Upper lobe of left lung (tissue), 6 donors: ENCODE measurements at regions not wholly inside any gene's neighbourhood (a gene's known extent, or its start where the extent isn't known, plus 50 kb on each side); places are given as distances from the start of the nearest gene placed in this dataset.

Experiments used
- ATAC-seq, 2 donors: fragments of 200-7000 bp; cut with Tn5 transposase; one replicate each; pipeline ENCODE4 v1.9.1; 2022; ENCODE audit warnings: mild to moderate bottlenecking in 2 of 2, moderate library complexity in 2 of 2; ENCODE audit not compliant: low FRiP score in 2 of 2
- DNase-seq, 2 donors: peaks; one replicate each; pipeline ENCODE4 v3.0.0-alpha.2; 2019 to 2020
- H3K27ac ChIP-seq, 4 donors: fragments of 200-600 bp; sonication (generic); one replicate each; pipeline ENCODE4 v1.5.1; 2016 to 2019
- H3K27me3 ChIP-seq, 4 donors: fragments of 200-600 bp; sonication (generic); one replicate each; pipeline ENCODE4 v1.5.1; 2017 to 2019
- H3K36me3 ChIP-seq, 4 donors: fragments of 200-600 bp; sonication (generic); one replicate each; pipeline ENCODE4 v1.5.1; 2016 to 2019
- H3K4me1 ChIP-seq, 4 donors: fragments of 200-600 bp; sonication (generic); one replicate each; pipeline ENCODE4 v1.5.1; 2018 to 2019
- H3K4me3 ChIP-seq, 4 donors: fragments of 200-600 bp; sonication (generic); one replicate each; pipeline ENCODE4 v1.5.1; 2017 to 2019; ENCODE audit warnings: mild to moderate bottlenecking in 2 of 4, moderate library complexity in 1 of 4
- H3K9me3 ChIP-seq, 4 donors: fragments of 200-600 bp; sonication (generic); one replicate each; pipeline ENCODE4 v1.5.1; 2018 to 2019
- CTCF ChIP-seq, 6 experiments: fragments of 450-650 bp in 4 of 6; fragments of 200-600 bp in 2 of 6; sonication (generic) in 2 of 6; IDR thresholded peaks; one replicate each; pipeline ENCODE4 v1.5.1; 2016 to 2019; ENCODE audit warnings: antibody characterized with exemption in 6 of 6
- EP300 ChIP-seq, 4 donors: sonication (generic); formaldehyde crosslinking; IDR thresholded peaks; one replicate each; pipeline ENCODE4 v1.5.1; 2017; ENCODE audit warnings: antibody characterized with exemption in 4 of 4, control low read depth in 2 of 4
- POLR2A ChIP-seq, 4 donors: fragments of 450-650 bp; IDR thresholded peaks; one replicate each; pipeline ENCODE4 v1.5.1; 2016 to 2017; ENCODE audit warnings: antibody characterized with exemption in 4 of 4, mild to moderate bottlenecking in 2 of 4
- POLR2AphosphoS5 ChIP-seq, 2 donors: sonication (generic); formaldehyde crosslinking; IDR thresholded peaks; one replicate each; pipeline ENCODE4 v1.5.1; 2017; ENCODE audit warnings: antibody characterized with exemption in 2 of 2
- WGBS, 2 donors: methylation state at CpG; one replicate each; pipeline ENCODE4 v1.1.5; 2017 to 2018; 5-methylcytosine and 5-hydroxymethylcytosine counted together
- donor health status: DM: no; HTN: no; CAD: no; lungs with moderate emphysema.
- donor health status: DM: no; HTN: yes; CAD: no; lungs with severe emphysema.

GRCh38 chr12:114284041-114284440, 121.9 kb downstream of the TBX5 start:
- H3K4me3 ChIP-seq = no peak overlapping the region
- no peak overlapping the region for H3K27ac ChIP-seq
- 65 to 71% methylated on average over 4 of the region's 4 CpGs for WGBS, 2 donors
- ATAC-seq (no peak), DNase-seq (no peak)
- H3K27me3 ChIP-seq = no peaks in the 10 kb centered on the region
- H3K4me1 ChIP-seq = no peaks in the 10 kb centered on the region
- no peak for TF ChIP-seq POLR2AphosphoS5 (IDR thresholded peaks at IDR 0.05)
- TF ChIP-seq CTCF (IDR thresholded peaks at IDR 0.05) = no peak
- no peaks in the 10 kb centered on the region for H3K36me3 ChIP-seq
- H3K9me3 ChIP-seq = no peaks in the 10 kb centered on the region

GRCh38 chr12:114275932-114276785, 129.8 kb downstream of the TBX5 start:
- DNase-seq = no peak
- TF ChIP-seq EP300 (IDR thresholded peaks at IDR 0.05) = no peak
- no peak for TF ChIP-seq CTCF (IDR thresholded peaks at IDR 0.05)
- no peak for TF ChIP-seq POLR2A (IDR thresholded peaks at IDR 0.05)
- no peak for TF ChIP-seq POLR2AphosphoS5 (IDR thresholded peaks at IDR 0.05)
- Histone ChIP-seq H3K27me3 (no peaks in the 10 kb centered on the region), H3K9me3 (no peaks in the 10 kb centered on the region), H3K27ac (no peak overlapping the region), H3K4me1 (no peaks in the 10 kb centered on the region), H3K4me3 (no peak overlapping the region), H3K36me3 (no peaks in the 10 kb centered on the region)
- ATAC-seq = peak in 1 of 2 donors; percentile 47
- 39 to 40% methylated on average over 3 of the region's 3 CpGs for WGBS, 2 donors

- no peak overlapping the region for H3K4me3 ChIP-seq
- DNase-seq (no peak), ATAC-seq (no peak)
- no peaks in the 10 kb centered on the region for H3K27me3 ChIP-seq
- no peaks in the 10 kb centered on the region for H3K36me3 ChIP-seq
- H3K9me3 ChIP-seq = no peaks in the 10 kb centered on the region
- H3K27ac ChIP-seq = no peak overlapping the region
- H3K4me1 ChIP-seq = no peaks in the 10 kb centered on the region
- TF ChIP-seq POLR2AphosphoS5 (IDR thresholded peaks at IDR 0.05) = no peak
- TF ChIP-seq POLR2A (IDR thresholded peaks at IDR 0.05) = no peak
- no peak for TF ChIP-seq EP300 (IDR thresholded peaks at IDR 0.05)
- no peak for TF ChIP-seq CTCF (IDR thresholded peaks at IDR 0.05)
- WGBS, 2 donors = 62 to 71% methylated on average over 4 of the region's 4 CpGs
Observed at GRCh38 chr12:114275086-114275485, 130.9 kb downstream of the TBX5 start.

- no peaks in the 10 kb centered on the region for H3K27me3 ChIP-seq
- no peak for ATAC-seq
- whole genome bisulfite sequencing, 2 donors = 50 to 55% methylated on average over 1 of the region's 1 CpG
- TF ChIP-seq CTCF (IDR thresholded peaks at IDR 0.05) = no peak
- TF ChIP-seq POLR2A (IDR thresholded peaks at IDR 0.05) = no peak
- no peak for TF ChIP-seq POLR2AphosphoS5 (IDR thresholded peaks at IDR 0.05)
- TF ChIP-seq EP300 (IDR thresholded peaks at IDR 0.05) = no peak
- no peaks in the 10 kb centered on the region for H3K9me3 ChIP-seq
- no peak overlapping the region for H3K4me3 ChIP-seq
- DNase-seq = no peak
- no peaks in the 10 kb centered on the region for H3K36me3 ChIP-seq
- H3K27ac ChIP-seq = no peak overlapping the region
- H3K4me1 ChIP-seq = no peaks in the 10 kb centered on the region
Observed at GRCh38 chr12:114274131-114274530, 131.8 kb downstream of the TBX5 start.

GRCh38 chr12:114272605-114273004, 133.3 kb downstream of the TBX5 start:
- TF ChIP-seq POLR2AphosphoS5 (IDR thresholded peaks at IDR 0.05) = no peak
- TF ChIP-seq CTCF (IDR thresholded peaks at IDR 0.05) = no peak
- Histone ChIP-seq H3K4me3 (no peak overlapping the region), H3K4me1 (no peaks in the 10 kb centered on the region), H3K27ac (no peak overlapping the region), H3K36me3 (no peaks in the 10 kb centered on the region), H3K9me3 (no peaks in the 10 kb centered on the region), H3K27me3 (no peaks in the 10 kb centered on the region)
- DNase-seq = no peak
- ATAC-seq = no peak
- 56 to 58% methylated on average over 5 of the region's 5 CpGs for WGBS, 2 donors
